GM12874 (cell line): ENCODE measurements at regions not wholly inside any gene's neighbourhood (a gene's known extent, or its start where the extent isn't known, plus 50 kb on each side); places are given as distances from the start of the nearest gene placed in this dataset.

Source experiments
- TF ChIP-seq, protein P1 (sequence below): IDR thresholded peaks from 2 replicates; pipeline ENCODE4 v1.5.1; 2011; ENCODE audit warnings: low read depth, mild to moderate bottlenecking, control low read depth, low read length, moderate library complexity; ENCODE audit not compliant: insufficient read depth

DNA sequence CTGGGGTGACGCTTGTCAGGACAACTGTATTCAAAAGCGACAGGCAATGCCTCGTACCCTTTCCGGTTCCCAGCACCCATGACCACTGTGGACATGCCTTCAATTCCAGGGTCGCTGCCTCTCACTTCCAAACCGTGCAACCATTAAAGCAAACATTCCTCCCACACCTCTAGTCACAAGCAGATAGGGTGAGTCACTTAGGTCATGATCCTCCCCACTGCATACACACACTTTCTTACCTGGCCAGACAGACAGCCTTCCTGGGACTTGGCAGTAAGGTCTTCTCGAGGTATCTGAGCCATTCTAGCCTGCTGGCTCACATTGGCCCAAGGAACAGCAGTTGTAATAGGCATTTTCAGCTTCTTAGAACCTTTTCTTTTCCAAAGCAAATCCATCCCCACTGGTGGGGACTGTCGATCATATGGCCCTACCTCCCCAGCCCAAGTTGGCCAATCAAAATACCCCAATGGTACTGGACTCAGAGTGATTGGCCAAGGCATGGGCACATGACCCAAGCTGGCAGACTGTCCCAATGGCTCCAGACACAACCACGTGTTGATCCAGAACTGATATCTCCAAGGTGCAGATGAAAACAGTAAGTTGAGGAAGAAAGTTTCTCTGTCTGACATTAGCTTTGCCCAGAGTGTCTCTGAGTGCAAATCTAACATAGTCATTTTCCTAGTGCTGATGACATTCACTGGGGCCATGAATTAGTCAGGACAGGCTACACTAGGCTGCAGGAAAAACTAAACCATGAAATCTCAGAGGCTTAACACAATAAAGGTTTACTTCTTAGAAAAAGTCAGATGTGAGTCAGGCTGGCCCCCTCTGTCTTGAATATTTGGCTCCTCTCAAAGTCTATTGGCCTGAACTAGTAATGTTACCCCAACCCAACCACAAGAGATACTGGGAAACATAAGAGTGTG is 113.8 kb downstream of the RRAGC start:
- TF ChIP-seq, protein P1, sequence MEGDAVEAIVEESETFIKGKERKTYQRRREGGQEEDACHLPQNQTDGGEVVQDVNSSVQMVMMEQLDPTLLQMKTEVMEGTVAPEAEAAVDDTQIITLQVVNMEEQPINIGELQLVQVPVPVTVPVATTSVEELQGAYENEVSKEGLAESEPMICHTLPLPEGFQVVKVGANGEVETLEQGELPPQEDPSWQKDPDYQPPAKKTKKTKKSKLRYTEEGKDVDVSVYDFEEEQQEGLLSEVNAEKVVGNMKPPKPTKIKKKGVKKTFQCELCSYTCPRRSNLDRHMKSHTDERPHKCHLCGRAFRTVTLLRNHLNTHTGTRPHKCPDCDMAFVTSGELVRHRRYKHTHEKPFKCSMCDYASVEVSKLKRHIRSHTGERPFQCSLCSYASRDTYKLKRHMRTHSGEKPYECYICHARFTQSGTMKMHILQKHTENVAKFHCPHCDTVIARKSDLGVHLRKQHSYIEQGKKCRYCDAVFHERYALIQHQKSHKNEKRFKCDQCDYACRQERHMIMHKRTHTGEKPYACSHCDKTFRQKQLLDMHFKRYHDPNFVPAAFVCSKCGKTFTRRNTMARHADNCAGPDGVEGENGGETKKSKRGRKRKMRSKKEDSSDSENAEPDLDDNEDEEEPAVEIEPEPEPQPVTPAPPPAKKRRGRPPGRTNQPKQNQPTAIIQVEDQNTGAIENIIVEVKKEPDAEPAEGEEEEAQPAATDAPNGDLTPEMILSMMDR = no peak

DNA sequence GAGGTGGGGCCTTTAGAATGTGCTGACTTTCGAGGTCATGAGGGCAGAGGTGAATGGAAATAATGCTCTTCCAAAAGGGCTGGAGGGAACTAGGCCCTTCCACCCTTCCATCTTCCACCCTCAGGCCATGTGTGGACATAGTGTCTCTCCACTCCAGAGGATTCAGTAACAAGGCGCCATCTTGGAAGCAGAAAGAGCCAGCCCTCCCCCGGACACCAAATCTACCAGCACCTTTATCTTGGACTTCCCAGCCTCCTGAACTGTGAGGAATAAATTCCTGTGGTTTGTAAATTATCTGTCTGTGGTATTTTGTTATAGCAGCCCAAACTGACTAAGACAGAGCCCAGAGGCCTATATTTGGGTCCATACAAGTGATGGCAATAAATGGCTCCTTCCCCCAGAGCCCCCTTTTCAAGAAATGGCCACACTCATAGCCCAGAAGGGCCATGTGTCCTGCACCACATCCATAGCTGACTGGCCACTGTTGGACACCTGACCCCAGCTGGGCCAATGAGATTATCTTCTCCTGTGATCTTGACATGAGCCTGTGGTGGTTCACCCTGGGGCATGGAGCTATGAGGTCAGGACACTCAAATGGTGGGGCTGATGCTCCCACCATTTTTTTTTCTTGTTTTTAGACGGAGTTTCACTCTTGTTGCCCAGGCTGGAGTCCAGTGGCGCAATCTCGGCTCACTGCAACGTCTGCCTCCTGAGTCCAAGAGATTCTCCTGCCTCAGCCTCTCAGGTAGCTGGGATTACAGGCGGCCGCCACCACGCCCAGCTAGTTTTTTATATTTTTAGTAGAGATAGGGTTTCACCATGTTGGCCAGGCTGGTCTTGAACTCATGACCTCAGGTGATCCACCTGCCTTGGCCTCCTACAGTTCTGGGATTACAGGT is 114.9 kb downstream of the RRAGC start:
- TF ChIP-seq, protein P1 = no peak

DNA sequence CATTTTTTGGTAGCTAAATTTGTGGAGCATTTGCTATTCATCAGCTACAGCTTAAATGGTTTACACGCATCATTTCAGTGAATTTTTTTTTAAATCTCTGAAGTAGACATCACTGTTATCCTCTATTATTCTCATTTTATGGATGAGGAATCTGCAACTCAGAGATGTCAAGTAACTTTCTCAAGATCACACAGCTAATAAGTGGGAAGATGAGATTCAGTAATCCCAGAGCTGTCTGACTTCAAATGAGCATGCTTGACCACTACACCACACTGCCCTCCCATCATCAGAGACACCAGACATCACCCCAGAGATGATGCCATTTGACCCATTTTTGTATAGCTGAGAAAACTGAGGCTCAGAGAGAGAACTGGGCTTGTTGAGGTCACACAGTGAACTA is 116.4 kb downstream of the RRAGC start:
- TF ChIP-seq, protein P1 = no peak

DNA sequence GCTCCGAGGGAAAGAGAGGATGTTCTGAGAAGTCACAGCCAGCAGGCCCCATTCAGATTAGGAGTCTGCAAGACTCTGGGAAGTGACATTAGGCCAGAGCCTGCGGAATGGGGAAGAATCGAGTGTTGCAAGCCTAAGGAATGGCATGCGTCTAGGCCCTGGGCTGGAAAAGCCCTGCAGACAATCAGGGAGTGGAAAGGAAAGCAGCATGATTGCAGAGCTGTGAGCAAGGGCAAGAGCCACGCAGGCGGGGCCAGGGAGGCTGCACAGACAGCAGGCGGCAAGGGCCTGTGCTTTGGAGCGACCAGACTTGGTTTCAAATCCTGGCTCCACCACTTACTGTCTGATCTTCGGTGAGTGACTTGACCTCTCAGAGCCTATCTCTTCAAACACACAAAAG is 118.2 kb downstream of the RRAGC start:
- TF ChIP-seq, protein P1 = no peak

DNA sequence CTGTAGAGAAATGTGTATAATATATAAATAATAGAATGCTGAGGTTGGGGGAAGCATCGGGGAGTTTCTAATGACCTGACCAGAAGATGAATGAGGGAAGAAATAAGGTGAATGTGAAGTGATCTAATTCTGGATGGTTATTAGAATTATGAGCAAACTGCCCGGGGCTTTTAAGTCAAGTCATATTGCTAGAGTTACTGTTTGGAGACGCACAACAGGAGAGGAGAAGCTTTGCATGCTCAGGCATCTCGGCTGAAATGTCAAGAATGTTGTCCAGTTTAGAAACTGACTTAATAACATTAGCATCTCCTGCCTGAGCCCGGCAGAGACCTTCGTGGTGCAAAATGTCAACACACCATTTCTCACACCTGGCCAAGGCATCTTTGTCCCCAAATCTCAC is 119.1 kb downstream of the RRAGC start:
- TF ChIP-seq, protein P1 = no peak

DNA sequence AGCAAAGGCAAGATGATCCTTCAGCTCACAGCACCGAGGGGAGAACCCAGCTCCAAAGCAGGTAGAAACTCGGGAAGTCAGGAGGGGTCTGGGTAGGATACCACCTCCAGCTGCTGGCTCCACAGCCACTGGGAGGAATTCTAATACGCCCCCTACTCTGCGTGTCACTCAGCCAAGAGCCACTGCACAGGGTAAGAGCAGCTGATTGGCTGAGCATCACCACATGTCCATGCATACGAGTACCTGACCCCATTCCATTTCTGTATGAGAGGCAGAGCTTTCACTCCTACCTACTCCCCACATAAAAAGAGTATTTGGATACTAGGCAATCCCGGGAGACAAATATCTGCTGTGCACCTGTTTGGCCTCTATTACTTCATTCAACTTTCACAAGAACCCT is 121.4 kb downstream of the RRAGC start:
- TF ChIP-seq, protein P1 = no peak

DNA sequence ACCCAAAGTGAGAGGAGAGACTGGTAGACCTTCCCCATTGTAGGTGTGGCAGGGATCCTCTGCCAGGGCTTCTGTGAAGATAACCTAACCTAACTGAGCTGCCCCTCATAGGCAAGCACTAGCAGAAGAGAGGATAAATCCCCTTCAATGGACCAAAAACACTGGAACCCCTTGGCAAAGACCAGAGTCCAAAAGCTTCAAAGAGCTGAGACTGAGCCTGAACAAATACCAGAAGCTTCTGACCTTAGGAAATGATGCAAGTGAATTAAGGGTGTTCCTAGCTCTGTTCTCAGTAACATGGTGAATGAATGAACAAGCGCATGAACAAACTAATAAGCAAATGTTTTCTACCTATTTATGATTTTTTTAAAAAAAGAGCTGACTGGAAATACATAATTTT is 123.2 kb downstream of the RRAGC start:
- TF ChIP-seq, protein P1 = no peak
